GM19468 (cell line): ENCODE measurements at regions not wholly inside any gene's neighbourhood (a gene's known extent, or its start where the extent isn't known, plus 50 kb on each side); places are given as distances from the start of the nearest gene placed in this dataset.

ENCODE experiments used
- ATAC-seq: cut with Tn5 transposase; IDR thresholded peaks from one replicate; pipeline ENCODE4 v1.9.1; 2021; ENCODE audit warnings: mild to moderate bottlenecking, moderate library complexity, moderate number of reproducible peaks; ENCODE audit not compliant: unreplicated experiment; ENCODE audit errors: extremely low read depth

- ATAC-seq = no peak
These were observed 86.9 kb upstream of the SPATA13 start for GRCh38 chr13:24073657-24074056.

- ATAC-seq = no peak
These were observed 85.8 kb upstream of the SPATA13 start for GRCh38 chr13:24074678-24075077.

- ATAC-seq = no peak
These were observed 85.2 kb upstream of the SPATA13 start for GRCh38 chr13:24075137-24075975.

DNA sequence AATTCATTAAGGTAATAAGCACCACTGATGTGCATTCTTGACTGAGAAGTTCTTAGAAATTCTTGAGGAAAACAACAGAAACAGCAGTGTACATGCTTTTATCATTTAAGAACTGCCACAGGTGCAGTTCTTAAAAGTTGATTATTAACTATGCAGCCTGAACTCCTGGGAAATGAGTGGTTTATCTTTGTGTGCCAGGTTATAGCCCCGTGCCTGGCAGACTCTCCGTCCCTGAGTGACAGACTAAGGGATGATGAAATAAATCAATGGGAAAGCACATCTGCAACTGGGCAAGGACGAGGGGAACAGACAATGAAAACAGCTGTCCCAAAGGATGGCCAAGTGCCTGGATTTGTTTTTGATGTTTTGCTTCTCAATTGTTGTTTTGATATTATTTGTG lies 84.4 kb upstream of the SPATA13 start:
- ATAC-seq = no peak

GRCh38 chr13:24076636-24077035 lies 83.9 kb upstream of the SPATA13 start:
- ATAC-seq = no peak

DNA sequence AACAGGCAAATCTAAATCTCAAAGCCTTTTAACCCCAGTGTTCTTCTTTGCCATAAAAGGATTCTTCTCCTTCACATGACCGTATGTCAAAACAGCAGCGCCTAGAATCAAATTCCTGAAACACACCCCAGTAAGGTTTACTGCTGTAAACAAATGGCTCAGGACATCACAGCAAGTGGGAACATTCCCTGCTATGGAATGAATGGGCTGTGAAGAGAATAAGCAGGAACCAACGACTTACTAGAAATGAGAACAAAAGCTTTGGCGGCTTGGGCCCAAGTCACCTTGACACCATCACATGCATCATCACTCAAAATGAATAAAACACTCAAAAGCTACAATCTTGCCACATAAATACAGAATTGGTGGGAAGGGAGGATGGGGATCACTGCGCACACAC lies 80.4 kb upstream of the SPATA13 start:
- no peak for ATAC-seq

DNA sequence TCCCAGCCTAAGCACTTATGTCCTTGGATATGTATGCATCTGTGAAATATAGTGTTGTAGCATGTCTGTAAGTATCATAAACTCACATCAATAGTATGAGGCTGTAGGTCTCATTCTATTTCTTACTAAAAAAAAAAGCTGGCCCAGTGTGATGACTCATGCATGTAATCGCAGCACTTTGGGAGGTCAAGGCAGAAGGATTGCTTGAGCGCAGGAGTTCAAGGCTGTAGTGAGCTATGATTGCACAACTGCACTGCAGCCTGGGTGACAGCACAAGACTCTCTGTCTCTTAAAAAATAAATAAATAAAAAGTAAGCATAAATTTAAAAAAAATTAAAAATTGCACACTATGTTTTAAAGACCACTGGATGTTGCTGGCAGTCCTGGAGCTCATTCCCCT lies 79.1 kb upstream of the SPATA13 start:
- ATAC-seq = no peak

DNA sequence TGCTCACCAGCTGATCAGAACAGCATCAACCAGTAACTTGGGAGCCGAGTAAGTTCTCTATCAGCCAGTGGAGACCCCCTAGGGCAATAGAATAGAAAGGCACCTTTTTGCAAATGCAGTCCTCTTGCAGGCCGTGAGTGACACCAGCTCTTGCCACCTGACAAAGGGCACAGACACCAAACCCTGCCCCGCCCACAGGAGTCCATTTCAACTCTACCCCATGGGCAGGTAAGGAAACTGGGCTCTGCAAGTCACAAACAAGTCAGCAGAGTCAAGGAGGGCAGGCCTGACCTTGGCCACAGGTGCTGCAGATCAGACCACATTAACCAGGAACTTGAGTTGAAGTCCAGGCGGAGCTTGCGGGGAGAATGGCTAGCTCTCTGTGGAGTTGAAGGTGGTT lies 77.4 kb upstream of the SPATA13 start:
- no peak for ATAC-seq

- ATAC-seq = no peak
These were observed 76.6 kb upstream of the SPATA13 start for GRCh38 chr13:24083722-24084421.

DNA sequence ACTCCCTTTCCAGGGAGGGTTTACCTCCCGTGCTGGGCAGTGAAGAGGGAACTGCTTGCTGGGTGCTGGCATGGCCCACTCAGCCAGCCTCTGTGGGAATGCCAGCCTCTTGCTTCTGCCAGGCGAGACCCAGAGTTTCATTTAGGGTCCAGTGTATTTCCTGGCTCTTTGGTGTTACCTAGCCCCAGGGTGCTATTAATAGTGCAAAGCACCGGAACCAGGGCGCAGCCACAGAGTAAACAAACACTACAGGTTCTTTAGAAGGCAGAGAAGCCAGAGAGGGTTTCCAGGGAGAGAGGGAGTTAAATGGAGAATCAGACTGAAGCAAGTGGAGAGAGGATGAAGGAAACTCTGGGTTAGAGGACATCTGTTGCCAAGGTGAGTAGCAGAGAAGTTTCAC lies 74.9 kb upstream of the SPATA13 start:
- no peak for ATAC-seq

- no peak for ATAC-seq
These were observed 73.9 kb upstream of the SPATA13 start for GRCh38 chr13:24086642-24087041.

DNA sequence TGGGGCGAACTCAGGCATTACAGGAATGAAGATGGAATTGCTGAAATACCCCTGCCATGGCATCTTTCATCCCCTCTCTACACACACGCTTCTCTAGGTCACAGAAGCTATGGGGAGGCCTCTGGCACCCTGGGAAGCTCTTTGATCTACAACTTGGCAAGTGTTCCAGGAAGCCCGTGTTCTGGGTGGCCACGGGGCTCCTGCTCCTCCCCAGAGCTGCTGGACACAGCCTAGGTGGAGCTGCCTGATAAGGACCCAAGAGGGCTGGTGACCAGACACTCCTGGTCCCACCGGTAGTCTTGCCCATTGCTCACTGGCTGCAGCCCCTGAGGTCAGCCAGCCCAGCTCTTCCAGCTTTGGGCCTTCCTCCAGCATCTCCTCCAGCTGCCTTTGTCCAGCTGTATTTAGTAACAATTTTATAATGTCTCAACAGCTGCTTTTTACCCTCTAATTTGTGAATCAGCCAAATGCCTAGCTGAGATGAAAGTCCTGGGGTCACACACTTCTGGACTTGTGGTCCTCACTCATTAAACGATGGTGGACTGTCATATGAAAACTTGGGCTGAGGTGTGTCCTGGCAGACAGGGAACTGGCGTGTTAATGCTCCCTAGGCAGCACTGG lies 72.8 kb upstream of the SPATA13 start:
- ATAC-seq = no peak

- no peak for ATAC-seq
These were observed 70.5 kb upstream of the SPATA13 start for GRCh38 chr13:24090049-24090448.

DNA sequence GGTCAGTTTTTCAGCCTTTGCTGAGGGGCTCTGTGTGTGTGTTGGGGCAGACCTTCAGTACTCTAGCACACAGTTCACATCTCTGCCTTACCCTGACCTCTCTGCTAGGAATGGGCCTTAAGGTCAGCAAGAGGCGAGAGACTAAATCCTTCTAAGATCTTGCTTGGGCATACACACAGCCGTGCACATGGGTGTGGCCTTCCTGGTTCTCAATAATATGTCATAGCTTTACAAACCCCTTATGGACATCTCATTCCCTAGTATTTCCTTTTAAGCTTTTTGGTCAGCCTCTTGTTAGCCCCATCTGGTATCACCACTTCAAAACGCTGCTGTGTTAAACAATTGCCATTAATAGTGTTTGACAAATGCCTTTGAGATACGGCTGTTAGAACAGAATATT lies 69.4 kb upstream of the SPATA13 start:
- no peak for ATAC-seq

- no peak for ATAC-seq
These were observed 68.4 kb upstream of the SPATA13 start for GRCh38 chr13:24092108-24092507.

DNA sequence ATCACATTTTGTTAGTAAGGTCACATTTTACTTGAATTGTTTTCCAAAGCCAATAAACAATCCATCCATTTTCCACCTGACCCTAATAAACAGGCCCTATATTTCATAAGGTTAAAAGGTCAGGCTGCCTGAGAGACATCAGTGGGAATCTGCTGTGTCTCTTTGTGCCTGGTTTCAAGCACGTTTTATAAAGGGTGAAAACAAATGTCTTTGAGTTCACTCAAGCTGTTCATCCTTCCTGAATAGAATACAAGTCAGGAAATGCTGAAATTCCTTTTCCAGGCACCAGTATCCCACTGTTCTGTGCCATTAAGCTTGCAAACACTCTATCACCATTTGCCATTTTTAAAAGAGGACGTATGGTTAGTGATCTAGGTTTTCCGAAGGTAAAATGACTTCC lies 67.5 kb upstream of the SPATA13 start:
- no peak for ATAC-seq

- ATAC-seq = no peak
These were observed 63.9 kb upstream of the SPATA13 start for GRCh38 chr13:24096659-24097058.

GRCh38 chr13:24097064-24097463 lies 63.5 kb upstream of the SPATA13 start:
- no peak for ATAC-seq

GRCh38 chr13:24097667-24098066 lies 62.9 kb upstream of the SPATA13 start:
- ATAC-seq = no peak

- ATAC-seq = no peak
These were observed 61.0 kb upstream of the SPATA13 start for GRCh38 chr13:24099490-24099889.

DNA sequence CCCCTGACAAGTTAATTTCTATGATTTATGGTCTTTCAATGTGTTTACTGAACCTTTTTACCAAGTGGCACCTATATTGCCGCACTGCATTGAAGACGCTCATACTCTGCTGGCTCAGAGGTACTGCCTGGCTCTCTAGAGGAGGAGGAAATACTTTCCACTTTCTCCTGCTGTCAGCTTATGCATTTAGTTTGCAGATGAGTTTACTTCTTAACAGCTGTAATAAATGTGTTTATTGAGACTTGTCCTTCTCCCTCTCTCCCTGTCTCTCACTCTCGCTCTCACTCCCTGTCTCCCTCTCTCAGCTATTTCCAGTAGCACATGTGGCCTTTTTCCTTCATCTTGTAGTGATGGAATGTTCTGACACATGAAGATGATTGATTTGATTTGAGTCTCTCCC lies 60.3 kb upstream of the SPATA13 start:
- ATAC-seq = no peak
